PC-9 (cell line): ENCODE measurements at regions not wholly inside any gene's neighbourhood (a gene's known extent, or its start where the extent isn't known, plus 50 kb on each side); places are given as distances from the start of the nearest gene placed in this dataset.

ENCODE experiments used
- EZH2 ChIP-seq: fragments of 200-600 bp; sonication (generic); IDR thresholded peaks from 2 replicates; pipeline ENCODE4 v1.8.0; 2017; ENCODE audit warnings: antibody characterized with exemption, low read depth
- TF ChIP-seq, protein P1 (sequence below): fragments of 200-600 bp; sonication (generic); conservative IDR thresholded peaks from 2 replicates; pipeline ENCODE4 v1.6.1; 2017; ENCODE audit warnings: mixed run types, antibody characterized with exemption, mild to moderate bottlenecking, moderate library complexity

DNA sequence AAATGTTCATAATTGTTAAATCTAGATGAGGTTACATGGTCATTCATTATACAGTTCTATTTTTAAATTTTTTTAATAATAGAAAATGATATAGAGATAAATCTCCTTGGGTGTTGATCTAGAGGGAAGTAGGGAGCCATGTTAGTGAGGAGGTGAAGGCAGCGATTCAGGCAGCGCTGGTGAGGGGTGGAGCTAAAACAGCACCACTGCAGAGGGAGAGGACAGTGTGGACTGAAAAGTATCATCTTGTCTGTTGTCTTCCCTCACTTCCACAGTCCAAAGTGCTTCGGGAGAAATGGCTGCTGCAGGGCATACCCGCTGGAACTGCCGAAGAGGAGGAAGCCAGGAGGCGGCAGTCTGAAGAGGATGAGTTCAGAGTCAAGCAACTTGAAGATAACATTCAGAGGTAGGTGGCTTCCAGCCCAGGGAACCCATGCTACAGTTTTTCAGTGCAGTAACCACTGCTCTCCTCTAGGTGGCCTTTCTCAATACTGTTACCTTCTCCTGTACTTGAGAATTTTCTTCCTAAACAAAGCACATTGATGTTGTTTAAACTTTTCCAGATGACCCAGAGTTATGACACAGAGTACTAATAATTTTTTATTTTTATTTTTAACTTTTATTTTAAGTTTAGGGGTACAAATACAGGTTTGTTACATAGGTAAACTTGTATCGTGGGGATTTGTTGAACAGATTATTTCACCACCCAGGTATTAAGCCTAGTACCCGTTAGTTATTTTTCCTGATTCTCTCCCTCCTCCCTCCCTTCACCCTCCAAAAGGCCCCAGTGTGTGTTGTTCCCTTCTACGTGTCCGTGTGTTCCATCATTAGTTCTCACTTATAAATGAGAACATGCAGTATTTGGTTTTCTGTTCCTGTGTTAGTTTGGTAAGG is 100.5 kb downstream of the PALM2AKAP2 start:
- TF ChIP-seq, protein P1, sequence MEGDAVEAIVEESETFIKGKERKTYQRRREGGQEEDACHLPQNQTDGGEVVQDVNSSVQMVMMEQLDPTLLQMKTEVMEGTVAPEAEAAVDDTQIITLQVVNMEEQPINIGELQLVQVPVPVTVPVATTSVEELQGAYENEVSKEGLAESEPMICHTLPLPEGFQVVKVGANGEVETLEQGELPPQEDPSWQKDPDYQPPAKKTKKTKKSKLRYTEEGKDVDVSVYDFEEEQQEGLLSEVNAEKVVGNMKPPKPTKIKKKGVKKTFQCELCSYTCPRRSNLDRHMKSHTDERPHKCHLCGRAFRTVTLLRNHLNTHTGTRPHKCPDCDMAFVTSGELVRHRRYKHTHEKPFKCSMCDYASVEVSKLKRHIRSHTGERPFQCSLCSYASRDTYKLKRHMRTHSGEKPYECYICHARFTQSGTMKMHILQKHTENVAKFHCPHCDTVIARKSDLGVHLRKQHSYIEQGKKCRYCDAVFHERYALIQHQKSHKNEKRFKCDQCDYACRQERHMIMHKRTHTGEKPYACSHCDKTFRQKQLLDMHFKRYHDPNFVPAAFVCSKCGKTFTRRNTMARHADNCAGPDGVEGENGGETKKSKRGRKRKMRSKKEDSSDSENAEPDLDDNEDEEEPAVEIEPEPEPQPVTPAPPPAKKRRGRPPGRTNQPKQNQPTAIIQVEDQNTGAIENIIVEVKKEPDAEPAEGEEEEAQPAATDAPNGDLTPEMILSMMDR = peak; percentile 67
- TF ChIP-seq EZH2 = no peak
